C4-2B (cell line): ENCODE measurements at regions not wholly inside any gene's neighbourhood (a gene's known extent, or its start where the extent isn't known, plus 50 kb on each side); places are given as distances from the start of the nearest gene placed in this dataset.

Source experiments
- CTCF ChIP-seq: fragments of 450-650 bp; conservative IDR thresholded peaks from 2 replicates; pipeline ENCODE4 v1.5.1; 2017; ENCODE audit warnings: mild to moderate bottlenecking
- ZFX ChIP-seq: fragments of 450-650 bp; IDR thresholded peaks from 2 replicates; pipeline ENCODE4 v1.6.1; 2017

- TF ChIP-seq CTCF (no peak), ZFX (no peak)
Observed at GRCh38 chr3:117846238-117846637, 1136.7 kb downstream of the TUSC7 start.
